HL-60 (cell line): ENCODE measurements at regions not wholly inside any gene's neighbourhood (a gene's known extent, or its start where the extent isn't known, plus 50 kb on each side); places are given as distances from the start of the nearest gene placed in this dataset.

ENCODE experiments used
- DNase-seq, 2 experiments: peaks; one replicate each; pipeline ENCODE4 v3.0.0-alpha.2; 2010 to 2020; ENCODE audit warnings: low read depth in 1 of 2, low spot score in 1 of 2
- H3K27ac ChIP-seq: fragments of 250-450 bp; sonication (Bioruptor Pico); replicated peaks from 2 replicates; pipeline ENCODE4 v1.5.1; 2020; ENCODE audit warnings: mild to moderate bottlenecking, moderate library complexity
- H3K27me3 ChIP-seq: fragments of 250-450 bp; sonication (Bioruptor Pico); 2 replicates; pipeline ENCODE4 v1.5.1; 2021; ENCODE audit warnings: mild to moderate bottlenecking, moderate library complexity; ENCODE audit not compliant: insufficient read depth, poor library complexity, severe bottlenecking
- H3K4me3 ChIP-seq: replicated peaks from 2 replicates; pipeline ENCODE4 v1.5.1; 2011; ENCODE audit warnings: mild to moderate bottlenecking, control low read depth, low read length; ENCODE audit not compliant: insufficient read depth
- CTCF ChIP-seq: IDR thresholded peaks from one replicate; pipeline ENCODE4 v1.5.1; 2011; ENCODE audit warnings: low read length, control low read depth, inconsistent platforms; ENCODE audit not compliant: insufficient read depth
- GABPA ChIP-seq: IDR thresholded peaks from 2 replicates; pipeline ENCODE4 v1.6.1; 2012; ENCODE audit warnings: low read depth
- POLR2AphosphoS5 ChIP-seq: IDR thresholded peaks from 2 replicates; pipeline ENCODE4 v1.6.1; 2012; ENCODE audit warnings: low read depth
- REST ChIP-seq: IDR thresholded peaks from 2 replicates; pipeline ENCODE4 v1.6.1; 2012; ENCODE audit warnings: low read depth; ENCODE audit not compliant: insufficient replicate concordance
- SPI1 ChIP-seq: IDR thresholded peaks from 2 replicates; pipeline ENCODE4 v1.6.1; 2012; ENCODE audit warnings: low read depth, mild to moderate bottlenecking, borderline replicate concordance

- Histone ChIP-seq H3K27ac (no peak overlapping the region), H3K27me3 (no peaks in the 10 kb centered on the region), H3K4me3 (no peak overlapping the region)
- no peak for DNase-seq
- TF ChIP-seq REST, result no peak
- TF ChIP-seq CTCF, result no peak
- no peak for TF ChIP-seq SPI1
- no peak for TF ChIP-seq GABPA
- TF ChIP-seq POLR2AphosphoS5, result no peak
These were observed 164.1 kb upstream of the GJE1 start for GRCh38 chr6:141968632-141969031.

- no peak for DNase-seq
- no peak for TF ChIP-seq GABPA
- TF ChIP-seq REST, result no peak
- Histone ChIP-seq H3K27me3 (no peaks in the 10 kb centered on the region), H3K4me3 (no peak overlapping the region), H3K27ac (no peak overlapping the region)
These were observed 167.6 kb upstream of the GJE1 start for GRCh38 chr6:141965016-141965545.

GRCh38 chr6:141963543-141964295, 169.0 kb upstream of the GJE1 start:
- no peak overlapping the region for H3K4me3 ChIP-seq

More at GRCh38 chr6:141963543-141964295, 169.0 kb upstream of the GJE1 start:
- DNase-seq, result no peak
- Histone ChIP-seq H3K27me3 (no peaks in the 10 kb centered on the region), H3K27ac (no peak overlapping the region)
- TF ChIP-seq REST (no peak), GABPA (no peak), POLR2AphosphoS5 (no peak), SPI1 (no peak), CTCF (no peak)
